ENCODE measurements at regions not wholly inside any gene's neighbourhood (a gene's known extent, or its start where the extent isn't known, plus 50 kb on each side); places are given as distances from the start of the nearest gene placed in this dataset.

- Histone ChIP-seq H3K18ac (ENCODE audit: low read length) (no peak overlapping the region), H4K8ac (ENCODE audit: low read depth, low read length) (no peak overlapping the region), H2BK5ac (ENCODE audit: low read length) (no peak overlapping the region), H3K4ac (ENCODE audit: low read depth, low read length) (no peak overlapping the region), H3K4me1 (ENCODE audit: control insufficient read depth, low read depth, low read length) (no peaks in the 10 kb centered on the region), H3K79me1 (ENCODE audit: low read length) (no peaks in the 10 kb centered on the region), H3K4me2 (ENCODE audit: low read length) (no peak overlapping the region), H3K23ac (ENCODE audit: low read length) (no peak overlapping the region), H3K79me2 (ENCODE audit: control insufficient read depth, insufficient read depth, low read length) (no peaks in the 10 kb centered on the region), H3K27me3 (ENCODE audit: insufficient read depth, low read length, poor library complexity) (no peaks in the 10 kb centered on the region), H2AK5ac (ENCODE audit: low read length) (no peak overlapping the region), H3K9ac (ENCODE audit: low read length) (no peak overlapping the region), H3K27ac (ENCODE audit: low read depth, low read length) (no peak overlapping the region), H2BK15ac (replicated peaks; ENCODE audit: low read depth) (no peak overlapping the region), H2BK120ac (ENCODE audit: low read depth, low read length) (no peak overlapping the region), H4K5ac (ENCODE audit: low read length) (no peak overlapping the region), H3K56ac (ENCODE audit: low read length) (no peak overlapping the region), H3K36me3 (ENCODE audit: control insufficient read depth, insufficient read depth, low read length) (no peaks in the 10 kb centered on the region), H3K4me3 (ENCODE audit: low read length) (no peak overlapping the region)
- DNase-seq, result no peak
- no CpG with 5 or more reads among the region's 2 CpGs for WGBS (ENCODE audit: extremely low coverage, insufficient coverage, low lambda C conversion rate)
Measured at GRCh38 chr4:181671672-181672071, 571.5 kb upstream of the TENM3 start.

- Histone ChIP-seq H3K4me2 (ENCODE audit: low read length) (no peak overlapping the region), H3K4ac (ENCODE audit: low read depth, low read length) (no peak overlapping the region), H3K27me3 (ENCODE audit: insufficient read depth, low read length, poor library complexity) (no peaks in the 10 kb centered on the region), H3K23ac (ENCODE audit: low read length) (no peak overlapping the region), H3K4me1 (ENCODE audit: control insufficient read depth, low read depth, low read length) (no peaks in the 10 kb centered on the region), H2AK5ac (ENCODE audit: low read length) (no peak overlapping the region), H3K79me1 (ENCODE audit: low read length) (no peaks in the 10 kb centered on the region), H3K79me2 (ENCODE audit: control insufficient read depth, insufficient read depth, low read length) (no peaks in the 10 kb centered on the region), H2BK5ac (ENCODE audit: low read length) (no peak overlapping the region), H3K4me3 (ENCODE audit: low read length) (no peak overlapping the region), H3K9ac (ENCODE audit: low read length) (no peak overlapping the region), H2BK120ac (ENCODE audit: low read depth, low read length) (no peak overlapping the region), H3K27ac (ENCODE audit: low read depth, low read length) (no peak overlapping the region), H4K5ac (ENCODE audit: low read length) (no peak overlapping the region), H2BK15ac (replicated peaks; ENCODE audit: low read depth) (no peak overlapping the region), H3K36me3 (ENCODE audit: control insufficient read depth, insufficient read depth, low read length) (no peaks in the 10 kb centered on the region), H3K56ac (ENCODE audit: low read length) (no peak overlapping the region), H4K8ac (ENCODE audit: low read depth, low read length) (no peak overlapping the region), H3K18ac (ENCODE audit: low read length) (no peak overlapping the region)
- DNase-seq, result no peak
- WGBS (ENCODE audit: extremely low coverage, insufficient coverage, low lambda C conversion rate), result no CpG with 5 or more reads among the region's 2 CpGs
Measured at GRCh38 chr4:181672751-181673150, 570.5 kb upstream of the TENM3 start.

- Histone ChIP-seq H3K79me2 (ENCODE audit: control insufficient read depth, insufficient read depth, low read length) (no peaks in the 10 kb centered on the region), H3K79me1 (ENCODE audit: low read length) (no peaks in the 10 kb centered on the region), H3K56ac (ENCODE audit: low read length) (no peak overlapping the region), H3K4ac (ENCODE audit: low read depth, low read length) (no peak overlapping the region), H3K36me3 (ENCODE audit: control insufficient read depth, insufficient read depth, low read length) (no peaks in the 10 kb centered on the region), H4K8ac (ENCODE audit: low read depth, low read length) (no peak overlapping the region), H3K4me2 (ENCODE audit: low read length) (no peak overlapping the region), H3K23ac (ENCODE audit: low read length) (no peak overlapping the region), H2BK5ac (ENCODE audit: low read length) (no peak overlapping the region), H2BK15ac (replicated peaks; ENCODE audit: low read depth) (no peak overlapping the region), H4K5ac (ENCODE audit: low read length) (no peak overlapping the region), H3K4me1 (ENCODE audit: control insufficient read depth, low read depth, low read length) (no peaks in the 10 kb centered on the region), H2AK5ac (ENCODE audit: low read length) (no peak overlapping the region), H3K9ac (ENCODE audit: low read length) (no peak overlapping the region), H3K4me3 (ENCODE audit: low read length) (no peak overlapping the region), H3K27me3 (ENCODE audit: insufficient read depth, low read length, poor library complexity) (no peaks in the 10 kb centered on the region), H3K27ac (ENCODE audit: low read depth, low read length) (no peak overlapping the region), H3K18ac (ENCODE audit: low read length) (no peak overlapping the region), H2BK120ac (ENCODE audit: low read depth, low read length) (no peak overlapping the region)
- DNase-seq, result no peak
- WGBS (ENCODE audit: extremely low coverage, insufficient coverage, low lambda C conversion rate), result no CpG with 5 or more reads among the region's 1 CpG
Measured at GRCh38 chr4:181674315-181674875, 568.8 kb upstream of the TENM3 start.

GRCh38 chr4:181676546-181676945 is 566.7 kb upstream of the TENM3 start:
- Histone ChIP-seq H2BK15ac (replicated peaks; ENCODE audit: low read depth) (no peak overlapping the region), H4K8ac (ENCODE audit: low read depth, low read length) (no peak overlapping the region), H3K79me1 (ENCODE audit: low read length) (no peaks in the 10 kb centered on the region), H3K23ac (ENCODE audit: low read length) (no peak overlapping the region), H3K79me2 (ENCODE audit: control insufficient read depth, insufficient read depth, low read length) (no peaks in the 10 kb centered on the region), H3K18ac (ENCODE audit: low read length) (no peak overlapping the region), H4K5ac (ENCODE audit: low read length) (no peak overlapping the region), H2AK5ac (ENCODE audit: low read length) (no peak overlapping the region), H3K4me1 (ENCODE audit: control insufficient read depth, low read depth, low read length) (no peaks in the 10 kb centered on the region), H2BK5ac (ENCODE audit: low read length) (no peak overlapping the region), H3K36me3 (ENCODE audit: control insufficient read depth, insufficient read depth, low read length) (no peaks in the 10 kb centered on the region), H3K27me3 (ENCODE audit: insufficient read depth, low read length, poor library complexity) (no peaks in the 10 kb centered on the region), H2BK120ac (ENCODE audit: low read depth, low read length) (no peak overlapping the region), H3K4ac (ENCODE audit: low read depth, low read length) (no peak overlapping the region), H3K4me3 (ENCODE audit: low read length) (no peak overlapping the region), H3K56ac (ENCODE audit: low read length) (no peak overlapping the region), H3K9ac (ENCODE audit: low read length) (no peak overlapping the region), H3K4me2 (ENCODE audit: low read length) (no peak overlapping the region), H3K27ac (ENCODE audit: low read depth, low read length) (no peak overlapping the region)
- DNase-seq, result no peak
- WGBS (ENCODE audit: extremely low coverage, insufficient coverage, low lambda C conversion rate), result no CpG with 5 or more reads among the region's 2 CpGs

- Histone ChIP-seq H3K4me1 (ENCODE audit: control insufficient read depth, low read depth, low read length) (no peaks in the 10 kb centered on the region), H3K18ac (ENCODE audit: low read length) (no peak overlapping the region), H2AK5ac (ENCODE audit: low read length) (no peak overlapping the region), H3K27me3 (ENCODE audit: insufficient read depth, low read length, poor library complexity) (no peaks in the 10 kb centered on the region), H2BK5ac (ENCODE audit: low read length) (no peak overlapping the region), H4K8ac (ENCODE audit: low read depth, low read length) (no peak overlapping the region), H3K9ac (ENCODE audit: low read length) (no peak overlapping the region), H3K56ac (ENCODE audit: low read length) (no peak overlapping the region), H2BK120ac (ENCODE audit: low read depth, low read length) (no peak overlapping the region), H3K79me1 (ENCODE audit: low read length) (no peaks in the 10 kb centered on the region), H3K23ac (ENCODE audit: low read length) (no peak overlapping the region), H2BK15ac (replicated peaks; ENCODE audit: low read depth) (no peak overlapping the region), H3K4ac (ENCODE audit: low read depth, low read length) (no peak overlapping the region), H3K4me2 (ENCODE audit: low read length) (no peak overlapping the region), H3K79me2 (ENCODE audit: control insufficient read depth, insufficient read depth, low read length) (no peaks in the 10 kb centered on the region), H3K36me3 (ENCODE audit: control insufficient read depth, insufficient read depth, low read length) (no peaks in the 10 kb centered on the region), H3K27ac (ENCODE audit: low read depth, low read length) (no peak overlapping the region), H4K5ac (ENCODE audit: low read length) (no peak overlapping the region), H3K4me3 (ENCODE audit: low read length) (no peak overlapping the region)
- no CpG with 5 or more reads among the region's 3 CpGs for WGBS (ENCODE audit: extremely low coverage, insufficient coverage, low lambda C conversion rate)
- DNase-seq, result no peak
Measured at GRCh38 chr4:181677201-181677600, 566.0 kb upstream of the TENM3 start.

GRCh38 chr4:181677621-181678020 is 565.6 kb upstream of the TENM3 start:
- no peak overlapping the region for H3K18ac ChIP-seq (ENCODE audit: low read length)
- H3K56ac ChIP-seq (ENCODE audit: low read length), result no peak overlapping the region
- H2AK5ac ChIP-seq (ENCODE audit: low read length), result no peak overlapping the region
- H2BK120ac ChIP-seq (ENCODE audit: low read depth, low read length), result no peak overlapping the region
- no peak for DNase-seq
- H3K79me2 ChIP-seq (ENCODE audit: control insufficient read depth, insufficient read depth, low read length), result no peaks in the 10 kb centered on the region
- H4K8ac ChIP-seq (ENCODE audit: low read depth, low read length), result no peak overlapping the region
- no peak overlapping the region for H3K23ac ChIP-seq (ENCODE audit: low read length)
- H4K5ac ChIP-seq (ENCODE audit: low read length), result no peak overlapping the region
- H3K27ac ChIP-seq (ENCODE audit: low read depth, low read length), result no peak overlapping the region
- H2BK15ac ChIP-seq (replicated peaks; ENCODE audit: low read depth), result no peak overlapping the region
- H3K36me3 ChIP-seq (ENCODE audit: control insufficient read depth, insufficient read depth, low read length), result no peaks in the 10 kb centered on the region
- H2BK5ac ChIP-seq (ENCODE audit: low read length), result no peak overlapping the region
- H3K79me1 ChIP-seq (ENCODE audit: low read length), result no peaks in the 10 kb centered on the region
- H3K4me1 ChIP-seq (ENCODE audit: control insufficient read depth, low read depth, low read length), result no peaks in the 10 kb centered on the region
- H3K4me3 ChIP-seq (ENCODE audit: low read length), result no peak overlapping the region
- no peak overlapping the region for H3K4ac ChIP-seq (ENCODE audit: low read depth, low read length)
- H3K9ac ChIP-seq (ENCODE audit: low read length), result no peak overlapping the region
- H3K4me2 ChIP-seq (ENCODE audit: low read length), result no peak overlapping the region
- WGBS (ENCODE audit: extremely low coverage, insufficient coverage, low lambda C conversion rate), result no CpG with 5 or more reads among the region's 6 CpGs
- H3K27me3 ChIP-seq (ENCODE audit: insufficient read depth, low read length, poor library complexity), result no peaks in the 10 kb centered on the region

All from mesendoderm (in vitro differentiated cells).